Spinal cord (tissue), 9 donors: ENCODE measurements at regions not wholly inside any gene's neighbourhood (a gene's known extent, or its start where the extent isn't known, plus 50 kb on each side); places are given as distances from the start of the nearest gene placed in this dataset.
A peak's percentile ranks its signal among the peaks of the same experiment; 100 is the strongest.

Experiments used
- DNase-seq, 6 donors: peaks; one replicate each; pipeline versions ENCODE4 v3.0.0 to v3.0.0-alpha.2; 2013 to 2015; ENCODE audit warnings: low spot score in 6 of 6, low read depth in 4 of 6
- H3K27ac ChIP-seq: one replicate; pipeline ENCODE4 v1.5.1; 2013; ENCODE audit warnings: low read depth, low read length, control low read depth
- H3K27me3 ChIP-seq: one replicate; pipeline ENCODE4 v1.6.1; 2013; ENCODE audit warnings: low read length; ENCODE audit not compliant: control insufficient read depth, insufficient read depth
- H3K36me3 ChIP-seq: one replicate; pipeline ENCODE4 v1.6.1; 2013; ENCODE audit warnings: low read length; ENCODE audit not compliant: control insufficient read depth, insufficient read depth
- H3K4me1 ChIP-seq: one replicate; pipeline ENCODE4 v1.6.1; 2013; ENCODE audit warnings: low read length; ENCODE audit not compliant: control insufficient read depth, insufficient read depth
- H3K4me3 ChIP-seq: one replicate; pipeline ENCODE4 v1.5.1; 2013; ENCODE audit warnings: low read depth, low read length, control low read depth
- H3K9me3 ChIP-seq: one replicate; pipeline ENCODE4 v1.6.1; 2013; ENCODE audit warnings: low read length; ENCODE audit not compliant: control insufficient read depth, insufficient read depth
- WGBS: methylation state at CpG from one replicate; pipeline ENCODE4 v1.1.5; 2013; ENCODE audit warnings: missing lambda C conversion rate; ENCODE audit not compliant: insufficient coverage; 5-methylcytosine and 5-hydroxymethylcytosine counted together
- donor health status: healthy.

DNA sequence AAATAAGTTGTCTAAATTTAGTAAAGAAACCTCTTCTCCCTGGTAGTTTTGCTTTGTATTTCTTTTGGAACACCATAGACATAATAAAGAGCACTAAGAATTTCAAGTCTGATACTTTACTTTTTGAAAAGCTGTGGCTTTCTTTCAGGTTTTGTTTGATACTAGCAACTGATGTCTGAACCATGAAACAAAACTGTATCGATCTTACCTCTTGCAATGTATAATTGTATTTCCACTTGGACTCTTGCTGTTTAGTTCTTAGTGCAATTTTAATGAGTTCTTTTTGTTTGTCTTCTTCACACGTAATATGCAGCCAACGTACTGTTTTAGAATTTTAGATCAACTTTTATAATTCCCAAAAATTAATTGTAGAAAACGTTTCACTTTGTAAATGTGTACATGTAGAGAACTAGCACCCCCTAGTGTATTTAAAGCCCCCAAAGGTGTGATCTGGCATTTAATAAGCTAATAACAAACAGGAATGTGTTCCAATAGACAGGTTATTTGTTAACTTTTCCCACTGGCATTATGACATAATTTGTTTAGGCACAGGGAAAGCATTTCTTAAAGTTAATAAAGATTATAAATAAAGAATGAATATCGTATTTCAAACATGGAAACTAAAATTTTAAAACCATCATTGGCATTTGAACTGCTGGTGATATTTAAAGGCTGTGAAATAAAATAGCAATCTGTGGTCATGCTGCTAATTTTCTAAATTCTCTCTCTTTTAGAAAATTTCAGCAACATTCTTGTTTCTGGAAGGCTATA lies 289.1 kb upstream of the DNAJC19 start:
- no peak overlapping the region for H3K27ac ChIP-seq
- H3K4me3 ChIP-seq = no peak overlapping the region
- WGBS = no CpG with 5 or more reads among the region's 5 CpGs
- H3K36me3 ChIP-seq = no peaks in the 10 kb centered on the region
- DNase-seq = peak in 2 of 6 donors; percentile 40 to 65
- H3K9me3 ChIP-seq = no peaks in the 10 kb centered on the region
- H3K4me1 ChIP-seq = no peaks in the 10 kb centered on the region
- H3K27me3 ChIP-seq = no peaks in the 10 kb centered on the region

DNA sequence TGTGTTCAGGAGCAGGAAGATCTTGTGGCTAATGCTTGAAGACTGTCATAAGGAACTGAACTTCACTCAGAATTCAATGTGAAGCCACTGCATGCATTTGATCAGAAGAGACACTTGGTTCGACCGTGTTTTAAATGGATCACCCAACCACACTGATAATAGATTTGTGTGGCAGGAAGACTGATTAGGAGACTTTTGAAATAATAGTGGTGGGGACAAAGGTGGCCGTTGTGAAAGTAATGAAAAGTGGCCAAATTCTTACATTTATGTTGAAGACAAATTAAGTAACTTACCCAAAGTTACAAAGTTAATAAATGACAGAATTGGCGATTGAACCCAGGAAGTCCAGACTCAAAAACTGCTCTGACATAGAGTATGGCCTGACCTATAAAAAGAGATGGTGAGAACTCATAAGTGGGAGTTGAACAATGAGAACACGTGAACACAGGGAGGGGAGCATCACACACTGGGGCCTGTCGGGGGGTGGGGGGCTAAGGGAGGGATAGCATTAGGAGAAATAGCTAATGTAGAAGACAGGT lies 286.9 kb upstream of the DNAJC19 start:
- 100% methylated on average over 1 of the region's 6 CpGs for WGBS
- DNase-seq = no peak

DNA sequence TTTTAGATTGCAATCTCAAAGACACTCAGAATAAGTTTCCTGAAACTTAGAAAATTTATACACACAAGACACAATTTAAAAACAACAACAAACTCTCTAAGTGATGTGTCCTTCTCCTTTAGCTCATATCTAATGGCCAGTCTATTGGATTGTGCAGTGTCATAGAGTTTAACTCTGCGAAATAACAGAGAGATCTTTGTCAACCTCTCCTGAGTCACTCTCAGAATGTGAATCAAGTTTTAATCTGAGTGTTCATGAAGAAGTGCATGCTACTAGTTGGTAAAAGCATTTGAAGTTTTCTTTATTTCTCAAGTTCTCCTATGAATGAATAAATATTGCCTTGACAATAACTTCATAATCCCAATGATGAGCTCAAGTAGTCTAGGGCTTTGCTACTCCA lies 284.5 kb upstream of the DNAJC19 start:
- DNase-seq = no peak
- Histone ChIP-seq H3K9me3 (no peaks in the 10 kb centered on the region), H3K4me1 (no peaks in the 10 kb centered on the region), H3K27ac (no peak overlapping the region), H3K36me3 (no peaks in the 10 kb centered on the region), H3K27me3 (no peaks in the 10 kb centered on the region), H3K4me3 (no peak overlapping the region)
- 80% methylated on average over 1 of the region's 1 CpG for WGBS

More for the DNA sequence above, 286.9 kb upstream of the DNAJC19 start:
- H3K27ac ChIP-seq = no peak overlapping the region
- H3K27me3 ChIP-seq = no peaks in the 10 kb centered on the region
- H3K4me3 ChIP-seq = no peak overlapping the region
- H3K4me1 ChIP-seq = no peaks in the 10 kb centered on the region
- no peaks in the 10 kb centered on the region for H3K36me3 ChIP-seq
- no peaks in the 10 kb centered on the region for H3K9me3 ChIP-seq

DNA sequence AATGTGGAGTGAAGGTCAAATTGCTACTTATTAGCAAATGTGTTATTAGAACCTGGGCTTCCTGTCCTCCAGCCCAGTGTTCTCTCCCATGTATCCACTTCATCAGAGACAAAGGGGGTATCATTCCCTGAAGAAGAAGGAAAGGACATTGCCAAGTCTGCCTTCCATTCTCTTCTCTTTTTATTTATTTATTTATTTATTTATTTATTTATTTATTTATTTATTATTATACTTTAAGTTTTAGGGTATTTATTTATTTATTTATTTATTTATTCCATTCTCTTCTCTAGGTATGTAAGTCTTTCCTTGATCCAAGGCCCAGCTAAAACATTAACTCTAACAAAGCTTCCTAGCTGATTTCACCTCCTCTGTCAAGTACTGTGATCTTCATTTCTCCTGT lies 277.8 kb upstream of the DNAJC19 start:
- Histone ChIP-seq H3K27me3 (no peaks in the 10 kb centered on the region), H3K9me3 (no peaks in the 10 kb centered on the region), H3K4me3 (no peak overlapping the region), H3K27ac (no peak overlapping the region), H3K4me1 (no peaks in the 10 kb centered on the region), H3K36me3 (no peaks in the 10 kb centered on the region)
- DNase-seq = no peak

DNA sequence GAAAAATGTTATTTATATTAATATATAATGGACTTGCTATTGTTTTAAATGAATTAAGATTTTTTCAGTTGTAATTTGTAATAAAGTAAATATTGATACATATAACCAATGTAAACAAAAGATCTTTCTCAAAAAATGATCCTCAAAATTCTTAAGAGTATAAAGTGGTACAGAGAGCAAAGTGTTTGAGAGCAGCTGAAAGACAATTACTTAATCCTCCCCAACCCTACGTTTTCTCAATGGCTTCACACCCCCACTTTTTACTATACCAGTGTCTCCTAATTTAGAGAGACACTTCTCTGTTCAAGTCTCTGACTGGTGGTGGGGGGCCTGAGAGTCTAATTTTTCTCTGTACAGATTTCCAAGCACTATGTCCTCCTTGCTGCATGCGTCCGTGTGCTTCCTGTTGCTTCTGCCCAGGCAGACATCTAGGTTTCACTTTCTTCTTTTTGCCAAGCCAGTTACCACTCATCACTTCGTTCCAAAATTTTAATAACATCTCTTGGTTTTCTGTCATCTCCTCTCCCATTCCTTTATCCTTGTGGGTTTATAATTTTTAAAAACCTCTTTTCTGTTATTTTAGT lies 276.3 kb upstream of the DNAJC19 start:
- 67% methylated on average over 2 of the region's 4 CpGs for whole genome bisulfite sequencing
- no peak overlapping the region for H3K27ac ChIP-seq
- no peaks in the 10 kb centered on the region for H3K9me3 ChIP-seq
- no peaks in the 10 kb centered on the region for H3K4me1 ChIP-seq
- no peaks in the 10 kb centered on the region for H3K36me3 ChIP-seq
- no peaks in the 10 kb centered on the region for H3K27me3 ChIP-seq
- H3K4me3 ChIP-seq = no peak overlapping the region
- DNase-seq = peak in 1 of 6 donors; percentile 14

DNA sequence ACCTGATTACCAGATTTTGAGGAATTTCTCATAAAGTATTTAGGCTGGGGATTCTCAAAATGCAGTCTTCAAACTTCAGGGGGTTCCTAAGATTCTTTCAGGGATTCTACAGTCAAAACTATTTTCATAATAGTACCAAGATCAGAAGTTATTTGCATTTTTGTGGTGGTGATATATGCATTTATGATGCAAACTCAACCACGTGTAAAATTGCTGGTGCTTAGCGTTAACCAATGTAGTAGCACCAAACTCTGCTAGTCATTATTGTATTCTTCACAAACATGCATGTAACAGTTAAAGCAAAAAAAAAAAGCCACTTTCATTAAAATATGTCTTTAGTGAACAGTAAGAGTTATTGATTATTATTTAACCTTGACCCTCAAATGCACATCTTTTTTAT lies 274.9 kb upstream of the DNAJC19 start:
- no CpG with 5 or more reads among the region's 2 CpGs for WGBS

DNA sequence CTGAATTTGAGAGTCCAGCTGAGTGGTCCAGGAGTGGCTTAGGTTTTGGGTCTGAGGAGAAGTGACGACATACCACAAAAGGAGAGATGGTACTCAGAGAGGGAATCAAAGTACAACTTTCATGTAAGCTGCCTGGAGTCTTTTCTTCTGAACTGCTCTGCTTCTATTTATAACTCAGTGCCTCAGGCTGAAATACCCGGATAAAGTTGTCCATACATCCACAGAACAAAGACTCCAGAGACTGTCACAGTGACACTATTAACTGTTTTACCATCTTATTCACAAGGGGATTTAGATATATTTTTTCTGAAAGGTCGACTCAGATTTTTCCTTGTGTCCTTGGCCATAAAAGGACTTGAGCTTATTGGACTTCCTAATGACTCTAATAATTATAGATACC lies 264.3 kb upstream of the DNAJC19 start:
- Histone ChIP-seq H3K4me3 (no peak overlapping the region), H3K9me3 (no peaks in the 10 kb centered on the region), H3K36me3 (no peaks in the 10 kb centered on the region), H3K4me1 (peaks cover 4% of the 10 kb centered on the region), H3K27ac (no peak overlapping the region), H3K27me3 (no peaks in the 10 kb centered on the region)
- 36% methylated on average over 2 of the region's 3 CpGs for WGBS
- DNase-seq = peak in 2 of 6 donors; percentile 6 to 22

More for the DNA sequence above, 274.9 kb upstream of the DNAJC19 start:
- DNase-seq = no peak
- H3K27ac ChIP-seq = no peak overlapping the region
- no peaks in the 10 kb centered on the region for H3K4me1 ChIP-seq
- no peaks in the 10 kb centered on the region for H3K36me3 ChIP-seq
- no peaks in the 10 kb centered on the region for H3K27me3 ChIP-seq
- no peak overlapping the region for H3K4me3 ChIP-seq
- no peaks in the 10 kb centered on the region for H3K9me3 ChIP-seq

DNA sequence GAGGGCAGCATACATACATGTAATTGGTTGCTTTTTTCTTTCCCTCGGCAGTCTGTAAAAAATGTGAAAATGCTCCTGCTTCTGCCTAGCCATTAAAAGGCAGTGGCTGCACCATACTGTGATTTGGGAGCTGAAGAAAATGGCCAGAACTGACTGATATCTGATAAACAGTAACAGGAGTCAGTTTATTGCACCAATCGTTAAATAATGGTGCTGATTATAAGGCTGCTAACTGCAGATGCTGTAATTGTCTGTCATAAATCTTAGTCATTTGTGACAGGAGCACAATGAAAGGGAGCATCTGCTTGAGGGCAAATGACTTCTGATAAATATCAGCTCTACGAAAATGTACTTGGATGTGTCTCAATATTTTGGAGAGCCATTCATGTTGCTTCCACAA lies 263.1 kb upstream of the DNAJC19 start:
- Histone ChIP-seq H3K27ac (no peak overlapping the region), H3K4me3 (no peak overlapping the region), H3K9me3 (no peaks in the 10 kb centered on the region), H3K4me1 (peaks cover 4% of the 10 kb centered on the region), H3K27me3 (no peaks in the 10 kb centered on the region), H3K36me3 (no peaks in the 10 kb centered on the region)
- DNase-seq = peak in 5 of 6 donors; percentile 21 to 84 (median 29)
- WGBS = 6% methylated on average over 2 of the region's 3 CpGs

DNA sequence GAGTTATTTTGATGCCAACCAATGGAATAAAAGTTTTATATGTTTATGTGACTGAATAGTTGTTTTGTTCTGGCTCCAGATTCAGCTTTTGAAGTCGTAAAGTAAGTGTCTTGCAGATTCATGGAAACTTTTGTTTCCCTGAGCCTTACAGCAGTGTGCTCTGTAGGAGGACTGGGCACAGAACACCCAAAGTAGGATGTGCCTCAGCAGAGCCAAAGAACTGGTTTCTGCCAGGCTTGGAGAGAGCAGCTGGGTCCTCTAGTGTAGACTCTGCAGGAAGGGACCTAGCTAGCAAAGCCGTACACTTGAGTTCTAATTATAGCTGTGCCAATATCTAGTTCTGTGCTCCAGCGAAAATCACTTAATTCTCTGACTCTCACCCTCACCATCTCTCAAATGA lies 261.2 kb upstream of the DNAJC19 start:
- H3K4me3 ChIP-seq = no peak overlapping the region
- no peaks in the 10 kb centered on the region for H3K27me3 ChIP-seq
- H3K27ac ChIP-seq = no peak overlapping the region
- no peaks in the 10 kb centered on the region for H3K9me3 ChIP-seq
- H3K4me1 ChIP-seq = peaks cover 4% of the 10 kb centered on the region
- WGBS = 48% methylated on average over 2 of the region's 3 CpGs
- DNase-seq = peak in 2 of 6 donors; percentile 5 to 7
- H3K36me3 ChIP-seq = no peaks in the 10 kb centered on the region

DNA sequence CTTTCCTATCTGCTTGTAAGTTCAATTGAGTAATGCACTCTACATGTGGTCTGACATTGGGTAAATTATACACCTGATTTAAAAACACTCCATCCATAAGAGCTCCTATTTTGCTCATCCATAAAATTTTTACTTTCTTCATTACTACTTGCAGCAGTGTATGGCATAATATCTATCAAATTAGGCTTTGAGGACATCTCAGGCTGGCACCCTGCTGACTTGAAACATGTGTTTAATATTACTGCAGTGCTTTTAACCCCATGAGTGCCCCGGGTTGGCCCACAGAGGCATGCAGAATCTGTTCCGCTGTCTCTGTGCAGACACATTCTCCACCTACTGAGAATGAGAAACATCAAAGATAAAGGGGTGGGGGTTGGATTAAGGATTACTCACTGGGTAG lies 249.9 kb upstream of the DNAJC19 start:
- Histone ChIP-seq H3K4me3 (no peak overlapping the region), H3K27me3 (no peaks in the 10 kb centered on the region), H3K4me1 (no peaks in the 10 kb centered on the region), H3K9me3 (no peaks in the 10 kb centered on the region), H3K27ac (no peak overlapping the region), H3K36me3 (no peaks in the 10 kb centered on the region)
- DNase-seq = peak in 1 of 6 donors; percentile 63
- WGBS = no CpG with 5 or more reads among the region's 2 CpGs
